DOHH2 (cell line): ENCODE measurements at regions not wholly inside any gene's neighbourhood (a gene's known extent, or its start where the extent isn't known, plus 50 kb on each side); places are given as distances from the start of the nearest gene placed in this dataset.

Experiments
- H3F3A ChIP-seq: fragments of 200-600 bp; sonication (generic), shearing (Covaris generic); 2 replicates; pipeline ENCODE4 v1.6.0; 2016; ENCODE audit warnings: antibody characterized with exemption, mild to moderate bottlenecking; ENCODE audit not compliant: control insufficient read depth, insufficient read depth
- H3K27ac ChIP-seq: fragments of 200-600 bp; sonication (generic); 2 replicates; pipeline ENCODE4 v1.5.1; 2014; ENCODE audit warnings: low read depth, mild to moderate bottlenecking, low read length, moderate library complexity
- H3K27me3 ChIP-seq: fragments of 200-600 bp; sonication (generic); 2 replicates; pipeline ENCODE4 v1.6.1; 2014; ENCODE audit warnings: mild to moderate bottlenecking, low read length, mixed read lengths; ENCODE audit not compliant: control insufficient read depth
- H3K36me3 ChIP-seq: fragments of 200-600 bp; sonication (generic); 2 replicates; pipeline ENCODE4 v1.6.1; 2014; ENCODE audit warnings: mild to moderate bottlenecking, low read length, moderate library complexity, mixed read lengths; ENCODE audit not compliant: control insufficient read depth
- H3K4me1 ChIP-seq: fragments of 200-600 bp; sonication (generic); 2 replicates; pipeline ENCODE4 v1.6.1; 2014; ENCODE audit warnings: mild to moderate bottlenecking, low read length, mixed read lengths; ENCODE audit not compliant: control insufficient read depth
- H3K4me2 ChIP-seq: fragments of 200-600 bp; sonication (generic); 2 replicates; pipeline ENCODE4 v1.6.0; 2014; ENCODE audit warnings: mild to moderate bottlenecking, low read length, moderate library complexity
- H3K4me3 ChIP-seq: fragments of 200-600 bp; sonication (generic); 2 replicates; pipeline ENCODE4 v1.5.1; 2014; ENCODE audit warnings: mild to moderate bottlenecking, low read length, mixed read lengths
- H3K79me2 ChIP-seq: fragments of 200-600 bp; sonication (generic); 2 replicates; pipeline ENCODE4 v1.6.1; 2014; ENCODE audit warnings: mild to moderate bottlenecking, low read length, mixed read lengths; ENCODE audit not compliant: control insufficient read depth
- H3K9me2 ChIP-seq: fragments of 200-600 bp; sonication (generic); replicated peaks from 2 replicates; pipeline ENCODE4 v1.6.1; 2014; ENCODE audit warnings: mild to moderate bottlenecking, low read length, mixed read lengths; ENCODE audit not compliant: control insufficient read depth
- H3K9me3 ChIP-seq: fragments of 200-600 bp; sonication (generic); 2 replicates; pipeline ENCODE4 v1.6.1; 2014; ENCODE audit warnings: antibody characterized with exemption, low read length, mixed read lengths; ENCODE audit not compliant: control insufficient read depth, insufficient read depth
- H4K20me1 ChIP-seq: fragments of 200-600 bp; sonication (generic); 2 replicates; pipeline ENCODE4 v1.6.0; 2014; ENCODE audit warnings: low read depth, mild to moderate bottlenecking, antibody characterized with exemption, low read length, moderate library complexity; ENCODE audit not compliant: control insufficient read depth, insufficient read depth
- CTCF ChIP-seq: fragments of 200-600 bp; sonication (generic); IDR thresholded peaks from one replicate; pipeline ENCODE4 v1.5.1; 2014; ENCODE audit warnings: antibody characterized with exemption, mild to moderate bottlenecking, low read depth, low read length; ENCODE audit not compliant: poor library complexity, severe bottlenecking
- EZH2phosphoT487 ChIP-seq: fragments of 200-600 bp; sonication (generic); IDR thresholded peaks from 2 replicates; pipeline ENCODE4 v1.6.1; 2017; ENCODE audit warnings: borderline replicate concordance, mild to moderate bottlenecking, antibody characterized with exemption, low read length, moderate library complexity, mixed read lengths

- Histone ChIP-seq H3K9me3 (no peaks in the 10 kb centered on the region), H4K20me1 (no peaks in the 10 kb centered on the region), H3F3A (no peaks in the 10 kb centered on the region), H3K4me3 (no peak overlapping the region), H3K4me2 (no peak overlapping the region), H3K9me2 (no peaks in the 10 kb centered on the region), H3K36me3 (no peaks in the 10 kb centered on the region), H3K27ac (no peak overlapping the region), H3K79me2 (no peaks in the 10 kb centered on the region), H3K4me1 (no peaks in the 10 kb centered on the region), H3K27me3 (no peaks in the 10 kb centered on the region)
- TF ChIP-seq EZH2phosphoT487, result no peak
- no peak for TF ChIP-seq CTCF
Measured at GRCh38 chr5:62985749-62986148, 407.1 kb downstream of the LRRC70 start.

GRCh38 chr5:62982348-62982747 is 403.7 kb downstream of the LRRC70 start:
- H3K9me2 ChIP-seq, result no peaks in the 10 kb centered on the region
- H3K79me2 ChIP-seq, result no peaks in the 10 kb centered on the region
- H4K20me1 ChIP-seq, result no peaks in the 10 kb centered on the region
- H3K9me3 ChIP-seq, result no peaks in the 10 kb centered on the region
- no peaks in the 10 kb centered on the region for H3K36me3 ChIP-seq
- H3F3A ChIP-seq, result no peaks in the 10 kb centered on the region
- no peaks in the 10 kb centered on the region for H3K27me3 ChIP-seq
- H3K27ac ChIP-seq, result no peak overlapping the region
- no peak overlapping the region for H3K4me2 ChIP-seq
- H3K4me3 ChIP-seq, result no peak overlapping the region
- TF ChIP-seq CTCF (no peak), EZH2phosphoT487 (no peak)
- H3K4me1 ChIP-seq, result no peaks in the 10 kb centered on the region

- Histone ChIP-seq H3K36me3 (no peaks in the 10 kb centered on the region), H3K4me2 (no peak overlapping the region), H3K79me2 (no peaks in the 10 kb centered on the region), H3K27me3 (no peaks in the 10 kb centered on the region), H3K4me3 (no peak overlapping the region), H3K4me1 (no peaks in the 10 kb centered on the region), H3K9me3 (no peaks in the 10 kb centered on the region), H4K20me1 (no peaks in the 10 kb centered on the region), H3K9me2 (no peaks in the 10 kb centered on the region), H3F3A (no peaks in the 10 kb centered on the region), H3K27ac (no peak overlapping the region)
- no peak for TF ChIP-seq CTCF
- TF ChIP-seq EZH2phosphoT487, result no peak
Measured at GRCh38 chr5:62980884-62981283, 402.3 kb downstream of the LRRC70 start.

GRCh38 chr5:62979472-62979871 is 400.9 kb downstream of the LRRC70 start:
- no peak for TF ChIP-seq CTCF
- no peak for TF ChIP-seq EZH2phosphoT487
- no peak overlapping the region for H3K4me2 ChIP-seq
- no peaks in the 10 kb centered on the region for H3K9me3 ChIP-seq
- H3K9me2 ChIP-seq, result no peaks in the 10 kb centered on the region
- no peak overlapping the region for H3K4me3 ChIP-seq
- H4K20me1 ChIP-seq, result no peaks in the 10 kb centered on the region
- no peaks in the 10 kb centered on the region for H3F3A ChIP-seq
- H3K4me1 ChIP-seq, result no peaks in the 10 kb centered on the region
- no peaks in the 10 kb centered on the region for H3K36me3 ChIP-seq
- no peaks in the 10 kb centered on the region for H3K27me3 ChIP-seq
- H3K27ac ChIP-seq, result no peak overlapping the region
- no peaks in the 10 kb centered on the region for H3K79me2 ChIP-seq
